GM21786 (cell line): ENCODE measurements at regions not wholly inside any gene's neighbourhood (a gene's known extent, or its start where the extent isn't known, plus 50 kb on each side); places are given as distances from the start of the nearest gene placed in this dataset.

ENCODE experiments used
- ATAC-seq: cut with Tn5 transposase; IDR thresholded peaks from one replicate; pipeline ENCODE4 v1.9.1; 2021; ENCODE audit not compliant: unreplicated experiment

DNA sequence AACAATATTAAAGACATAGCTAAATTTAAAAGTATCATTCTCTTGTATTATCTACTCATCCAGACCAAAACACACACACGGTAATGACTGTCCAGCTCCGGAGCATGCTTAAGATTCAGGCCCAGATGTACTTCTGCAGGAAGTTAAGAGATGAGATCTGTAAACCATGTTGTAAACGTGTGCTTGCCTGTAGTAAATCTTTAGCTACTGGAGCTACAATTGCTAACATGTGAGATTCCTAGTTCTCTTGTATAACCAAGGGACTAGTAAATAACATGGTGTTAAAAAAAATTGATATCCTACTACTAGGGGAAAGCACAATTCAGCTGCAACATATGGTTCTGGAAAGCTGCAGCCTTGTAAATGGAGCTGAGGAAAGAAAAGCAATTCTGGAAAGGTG, 651.7 kb upstream of the CCDC54 start:
- no peak for ATAC-seq

DNA sequence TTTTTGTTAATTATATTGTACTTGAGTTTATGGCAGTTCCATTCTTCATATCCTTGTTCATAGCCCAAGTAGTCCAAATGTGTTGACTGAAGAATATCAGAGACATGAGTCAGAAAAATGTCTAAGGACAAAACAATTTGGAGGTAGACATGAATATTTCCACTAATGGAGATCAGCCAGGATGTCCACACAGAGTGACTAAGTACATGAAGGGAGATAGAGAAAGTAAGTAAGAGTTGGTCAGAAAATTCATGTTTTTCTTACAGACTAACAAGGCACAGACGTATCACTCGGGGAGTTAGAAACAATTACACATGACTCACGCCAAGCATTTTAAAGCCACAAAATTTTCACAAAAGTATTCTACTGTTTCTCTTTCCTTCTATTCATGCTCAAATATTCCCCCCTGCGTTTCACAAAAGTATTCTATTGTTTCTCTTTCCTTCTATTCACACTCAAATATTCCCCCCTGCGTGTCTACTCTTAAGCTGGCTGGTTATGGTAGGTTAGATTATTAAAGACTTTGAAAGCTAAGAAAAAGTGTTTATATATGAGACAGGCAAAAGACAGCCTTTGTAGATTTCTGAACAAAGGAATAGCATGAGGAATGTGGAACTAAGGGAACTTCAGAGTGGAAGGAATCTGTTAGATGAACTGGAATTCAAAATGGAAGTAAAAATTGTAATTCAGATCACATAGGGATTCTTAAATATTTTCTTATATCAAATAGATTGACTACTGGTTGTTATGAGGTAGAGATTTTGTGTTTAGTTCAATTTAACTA, 648.7 kb upstream of the CCDC54 start:
- ATAC-seq, result no peak

DNA sequence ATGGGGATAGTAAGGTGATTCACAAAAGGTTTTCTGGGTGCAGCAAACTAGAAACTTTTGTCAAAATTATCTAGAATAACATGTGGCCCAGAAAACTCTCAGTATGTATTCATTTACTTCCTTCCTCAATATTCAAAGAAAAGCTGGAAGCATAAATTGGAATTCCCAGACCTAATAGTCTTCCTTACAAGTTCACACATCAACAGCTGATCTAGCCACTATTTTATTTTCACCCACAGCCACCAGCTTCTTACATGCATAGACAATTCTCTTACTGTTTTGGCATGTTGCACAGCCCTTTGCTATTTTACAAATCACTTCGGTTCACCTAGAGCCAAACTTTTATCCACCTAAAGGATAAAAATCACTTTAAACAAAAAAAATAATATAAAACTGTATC, 647.8 kb upstream of the CCDC54 start:
- no peak for ATAC-seq

DNA sequence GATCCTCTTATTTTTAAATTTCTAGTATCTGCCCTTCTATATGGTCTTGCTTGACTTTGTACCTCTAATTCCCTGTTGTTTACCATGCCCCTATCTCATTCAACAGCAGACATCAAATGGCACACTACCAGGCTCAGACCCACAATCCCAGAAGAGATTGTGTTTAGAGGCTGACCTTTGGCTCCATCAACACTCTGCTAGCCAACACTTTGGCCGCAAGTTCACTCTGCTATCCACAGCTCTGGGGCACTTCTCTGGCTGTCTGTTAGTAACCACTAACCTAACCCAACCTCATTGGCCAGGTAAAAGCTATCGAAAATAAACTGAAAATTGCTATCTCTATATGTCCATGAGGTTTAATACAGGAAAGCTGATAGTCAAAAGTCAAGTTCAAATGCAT, 646.0 kb upstream of the CCDC54 start:
- no peak for ATAC-seq

DNA sequence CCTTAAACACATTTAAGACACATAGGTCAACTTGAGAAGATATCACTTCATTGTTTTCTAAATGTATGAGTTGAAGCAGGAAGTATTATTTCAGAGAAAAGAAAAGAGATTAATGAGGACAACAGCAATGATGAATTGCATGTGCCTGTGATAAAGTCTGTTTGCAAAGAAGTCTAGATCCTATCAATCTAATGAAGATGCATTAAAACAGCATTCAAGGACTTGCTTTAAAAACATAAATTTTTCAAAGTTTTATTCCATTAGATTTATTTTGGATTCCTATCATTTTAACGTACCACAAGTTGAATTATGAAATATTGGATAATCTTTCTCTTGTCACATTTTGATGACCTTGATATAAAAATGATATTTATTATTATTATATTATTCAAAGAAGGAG, 642.5 kb upstream of the CCDC54 start:
- ATAC-seq, result no peak

DNA sequence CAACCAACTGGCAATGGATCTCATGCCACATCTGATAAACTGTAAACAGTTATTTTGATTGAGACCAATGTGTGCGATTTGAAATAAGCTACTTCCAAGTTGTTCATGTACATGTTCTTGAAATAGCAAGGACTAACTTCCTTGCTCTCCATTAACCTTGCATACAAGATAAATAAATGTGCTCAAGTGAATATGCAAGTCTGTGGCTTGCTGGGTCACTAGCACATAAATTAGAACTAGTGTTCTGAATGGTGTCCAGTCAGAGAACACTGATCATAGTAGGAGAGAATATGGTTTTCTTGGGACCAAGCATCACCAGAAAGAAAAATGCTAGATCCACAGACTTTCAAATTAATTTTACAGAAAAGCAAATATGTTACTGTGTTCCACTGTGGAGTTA, 640.0 kb upstream of the CCDC54 start:
- ATAC-seq, result no peak

DNA sequence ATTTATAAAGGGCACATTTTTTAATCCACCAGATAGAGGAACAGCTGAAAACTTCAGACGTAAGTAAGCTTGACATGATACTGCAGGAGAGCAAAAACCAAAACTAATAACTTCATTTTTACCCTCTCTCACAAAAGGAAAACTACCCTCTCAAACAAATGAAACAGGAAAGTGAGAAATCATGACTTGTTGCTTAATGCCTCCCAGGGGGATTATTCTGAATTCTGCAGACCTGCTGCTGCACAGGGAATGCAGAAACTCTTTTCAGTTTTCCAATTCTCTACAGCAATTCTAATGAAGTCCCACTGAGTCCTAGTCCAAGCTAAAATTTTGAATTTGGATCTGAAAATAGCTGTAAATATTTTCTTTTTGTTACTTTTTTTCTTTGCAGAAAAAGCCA, 637.1 kb upstream of the CCDC54 start:
- ATAC-seq, result no peak

DNA sequence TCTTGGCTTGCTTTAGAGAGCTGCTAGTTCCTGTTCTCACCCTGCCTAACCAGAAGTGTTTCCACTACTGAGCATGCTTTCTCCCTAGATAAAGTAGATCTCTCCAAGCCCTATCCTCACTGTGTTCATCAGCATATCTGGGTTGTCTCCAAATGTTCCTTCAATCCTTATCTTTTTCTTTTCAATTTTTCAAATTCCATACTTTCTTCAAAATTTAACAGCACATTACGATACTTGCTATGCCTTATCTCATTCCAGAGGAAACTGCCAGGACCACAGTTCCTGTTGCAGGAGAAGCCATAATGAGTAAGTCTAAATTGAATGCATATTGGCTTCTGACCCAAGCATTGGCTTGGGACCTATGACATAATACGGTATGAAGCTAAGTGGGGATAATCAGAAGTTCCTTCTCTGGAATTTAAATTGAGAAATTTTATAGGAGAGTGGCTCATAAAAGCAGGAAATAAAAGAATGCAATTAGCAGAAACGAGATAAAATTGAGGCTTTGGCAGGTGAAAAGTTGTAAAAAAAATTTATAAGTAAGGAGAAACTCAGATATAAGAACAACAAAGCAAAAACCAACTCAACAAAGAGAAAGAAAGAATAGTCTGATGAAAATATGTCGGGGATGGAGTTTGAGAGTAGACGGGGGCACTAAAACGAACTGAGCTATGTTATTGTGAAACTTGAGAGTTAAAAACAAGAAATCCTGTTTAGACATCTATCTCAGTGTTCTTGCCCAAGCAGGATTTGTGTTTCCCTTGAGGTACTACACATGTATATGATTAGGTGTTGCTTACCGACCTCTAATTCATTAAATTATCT, 631.7 kb upstream of the CCDC54 start:
- no peak for ATAC-seq

DNA sequence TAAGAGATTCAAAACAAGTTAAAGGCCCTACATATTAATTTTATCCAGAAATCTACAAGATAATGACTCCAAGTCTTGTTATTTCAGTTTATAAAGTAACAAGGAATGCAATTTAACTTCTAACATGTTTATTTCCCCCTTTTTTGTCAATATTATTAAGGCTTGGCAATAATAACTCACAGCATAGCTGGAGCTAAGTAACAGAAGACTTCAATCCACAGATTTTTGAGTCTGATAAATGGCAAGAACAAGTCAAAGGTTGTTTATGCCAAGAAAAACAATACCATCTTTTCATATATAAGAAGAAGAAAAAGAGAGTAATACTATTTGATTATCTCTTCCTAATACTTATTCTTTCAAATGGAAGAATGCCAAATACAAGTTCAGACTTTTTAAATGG, 631.0 kb upstream of the CCDC54 start:
- ATAC-seq, result no peak

DNA sequence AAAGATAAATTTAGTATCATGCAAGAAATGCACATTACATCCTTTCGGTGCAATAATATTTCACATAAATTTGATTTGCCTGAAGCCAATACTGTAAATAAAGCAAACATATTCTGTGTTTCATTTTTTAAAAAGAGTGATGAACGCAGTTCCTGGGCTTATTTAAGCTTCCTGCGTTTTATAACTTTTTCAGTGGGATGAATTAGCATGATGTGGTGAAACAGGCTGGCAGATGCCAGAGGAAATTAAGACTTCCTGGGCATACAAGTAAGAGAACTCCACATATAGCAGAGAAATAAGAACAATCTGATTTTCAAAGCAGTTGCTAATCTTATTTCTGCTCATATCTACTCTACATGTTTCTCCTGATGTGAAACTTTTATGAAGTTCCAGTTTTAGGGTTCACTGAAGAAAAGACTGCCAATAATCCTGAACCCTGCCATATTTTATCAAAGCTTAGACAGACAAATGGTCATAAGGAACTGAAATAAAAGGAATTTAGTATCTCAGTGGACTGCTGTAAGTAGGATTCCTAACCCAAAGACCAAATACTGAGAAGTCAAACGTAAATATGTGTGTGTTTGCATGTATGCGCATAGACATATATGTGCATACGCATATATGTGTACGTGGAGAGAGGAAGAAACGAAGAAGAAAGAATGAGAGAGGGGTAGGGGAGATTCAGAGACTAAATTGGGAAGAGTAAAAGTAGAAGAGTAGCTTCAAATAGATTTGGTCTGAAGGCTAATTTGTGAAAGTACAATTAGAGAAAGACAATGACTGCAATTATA, 628.6 kb upstream of the CCDC54 start:
- ATAC-seq, result no peak

DNA sequence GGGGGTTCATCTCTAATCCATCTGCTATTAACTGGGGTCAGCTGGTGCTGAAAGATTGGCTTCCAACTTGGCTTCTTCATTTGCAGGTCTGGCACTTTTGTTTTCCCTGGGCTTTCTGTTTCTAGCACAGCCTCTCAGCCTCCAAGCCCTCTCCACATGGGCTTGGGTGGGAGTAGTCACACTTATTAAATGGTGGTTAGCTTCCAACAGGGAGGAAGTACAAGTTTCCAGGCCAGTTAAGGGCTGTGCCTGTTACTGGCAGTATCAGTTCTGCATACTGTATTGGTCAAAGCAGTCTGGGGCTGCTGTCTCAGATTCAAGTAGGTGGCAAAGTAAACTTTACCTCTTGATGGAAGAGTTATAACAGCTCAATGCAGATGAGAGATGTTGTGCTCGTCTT, 627.1 kb upstream of the CCDC54 start:
- ATAC-seq, result no peak

DNA sequence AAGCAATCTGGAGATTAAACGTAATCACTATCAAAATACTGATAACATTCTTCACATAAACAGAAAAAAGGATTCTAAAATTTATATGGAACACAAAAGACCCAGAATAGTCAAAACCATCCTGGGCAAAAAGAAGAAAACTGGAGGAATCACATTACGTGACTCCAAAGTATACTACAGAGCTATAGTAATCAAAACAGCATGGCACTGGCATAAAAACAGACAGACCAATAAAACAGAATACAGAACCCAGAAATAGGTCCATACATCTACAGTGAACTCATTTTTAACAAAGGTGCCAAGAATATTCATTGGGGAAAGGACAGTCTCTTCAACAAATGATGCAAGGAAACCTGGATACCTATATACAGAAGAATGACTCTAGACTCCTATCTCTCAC, 621.9 kb upstream of the CCDC54 start:
- ATAC-seq, result no peak

DNA sequence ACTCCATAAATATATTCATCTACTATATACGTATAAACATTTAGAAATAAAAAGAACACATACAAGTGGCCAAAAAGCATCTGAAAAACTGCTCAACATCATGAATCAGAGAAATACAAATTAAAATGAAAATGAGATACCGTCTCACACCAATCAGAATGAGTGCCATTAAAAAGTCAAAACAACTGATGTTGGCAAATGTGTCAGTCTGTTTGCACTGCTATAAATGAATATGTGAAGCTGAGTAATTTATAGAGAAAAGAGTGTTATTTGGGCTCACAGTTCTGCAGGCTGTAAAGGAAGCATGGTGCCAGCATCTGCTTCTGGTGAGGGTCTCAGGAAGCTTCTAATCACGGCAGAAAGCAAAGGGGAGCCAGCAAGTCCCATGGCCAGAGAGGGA, 620.3 kb upstream of the CCDC54 start:
- ATAC-seq, result no peak

DNA sequence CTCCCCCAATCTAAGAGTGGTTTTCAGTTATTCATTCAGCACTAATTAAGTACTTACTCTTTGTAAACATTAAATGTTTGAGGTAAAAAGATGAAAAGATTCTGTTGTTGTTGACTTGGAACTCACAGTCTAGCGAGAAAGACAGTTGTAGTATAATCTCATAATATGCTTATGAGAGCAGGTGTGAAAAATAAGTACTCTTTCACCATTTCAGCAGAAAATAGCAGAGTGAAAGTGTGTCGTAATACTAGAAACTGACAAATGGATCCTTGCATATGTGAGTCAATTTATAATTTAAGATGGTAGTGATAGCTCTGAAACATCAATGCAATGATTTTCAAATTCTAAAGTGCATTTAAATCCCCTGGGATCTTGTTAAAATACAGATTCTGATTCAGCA, 618.8 kb upstream of the CCDC54 start:
- no peak for ATAC-seq

DNA sequence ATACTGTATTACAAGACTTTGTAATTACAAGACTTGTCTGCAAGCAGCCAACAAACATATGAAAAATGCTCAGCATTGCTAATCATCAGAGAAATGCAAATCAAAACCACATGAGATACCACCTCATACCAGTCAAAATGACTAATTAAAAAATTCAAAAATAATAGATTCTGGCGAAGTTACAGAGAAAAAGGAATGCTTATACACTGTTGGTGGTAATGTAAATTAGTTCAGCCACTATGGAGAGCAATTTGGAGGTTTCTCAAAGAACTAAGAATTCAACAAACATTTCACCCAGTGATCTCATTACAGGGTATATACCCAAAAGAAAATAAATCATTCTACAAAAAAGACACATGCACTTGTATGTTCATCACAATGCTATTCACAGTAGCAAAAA, 617.5 kb upstream of the CCDC54 start:
- ATAC-seq, result no peak

DNA sequence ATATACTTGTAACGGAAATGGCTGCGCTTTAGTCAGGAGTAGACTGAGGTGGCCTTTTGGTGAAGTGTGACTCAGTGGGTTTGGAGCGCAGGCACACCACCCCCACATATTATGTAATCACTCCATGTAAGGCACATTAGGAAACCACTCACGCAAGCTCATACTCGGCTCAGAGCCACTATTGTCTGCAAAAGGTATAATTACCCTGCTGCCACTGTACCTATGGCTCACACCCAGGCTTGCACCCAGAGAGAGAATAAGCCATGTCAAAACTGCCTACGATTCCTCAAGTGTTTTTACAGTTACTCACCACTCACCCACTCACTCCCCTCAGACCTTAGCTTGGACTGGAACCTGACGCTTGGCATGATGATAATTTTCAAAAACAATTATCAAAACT, 611.9 kb upstream of the CCDC54 start:
- no peak for ATAC-seq

DNA sequence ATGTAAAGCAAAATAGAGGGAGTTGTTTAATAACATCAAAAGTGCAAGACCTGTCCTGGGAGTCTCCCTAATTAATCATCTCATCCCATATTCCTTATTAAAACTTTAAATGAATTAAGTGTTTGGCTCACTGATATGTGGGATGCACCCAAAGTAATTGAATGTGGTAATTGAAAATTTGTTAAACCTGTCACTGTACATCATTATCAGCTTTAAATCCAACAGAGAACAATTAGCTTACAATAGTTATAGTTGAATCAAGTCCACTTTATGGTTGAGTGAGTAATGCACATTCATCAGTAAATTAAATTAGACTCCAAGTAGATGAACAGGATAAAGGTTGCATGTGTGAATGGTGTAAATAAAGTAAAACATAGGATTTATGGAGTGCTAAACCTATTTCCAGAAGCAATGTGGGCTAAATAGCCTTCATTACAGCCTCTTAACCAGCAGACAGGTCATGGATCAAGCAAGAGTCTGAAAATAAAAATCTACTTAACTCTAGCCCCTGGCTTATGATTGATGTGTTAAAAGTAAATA, 608.2 kb upstream of the CCDC54 start:
- ATAC-seq, result no peak

DNA sequence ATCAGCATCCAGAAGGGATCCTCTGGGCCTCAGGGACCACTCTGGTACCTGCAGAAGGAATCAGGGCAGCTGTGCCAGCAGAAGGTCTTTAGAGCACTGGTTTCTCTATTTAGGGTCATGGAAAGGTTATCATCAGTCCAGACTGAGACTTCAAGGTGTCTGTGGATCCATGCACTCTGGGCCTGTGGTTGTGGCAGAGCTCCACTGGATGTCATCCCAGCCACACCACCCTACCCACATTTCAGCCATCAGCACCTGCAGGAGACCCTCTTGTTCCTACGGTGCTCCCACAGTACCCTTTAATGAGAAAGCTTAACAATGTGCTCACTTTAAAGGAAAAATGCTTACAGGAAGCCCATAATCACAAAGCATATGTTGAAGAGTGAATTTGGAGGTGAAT, 603.4 kb upstream of the CCDC54 start:
- ATAC-seq, result no peak

DNA sequence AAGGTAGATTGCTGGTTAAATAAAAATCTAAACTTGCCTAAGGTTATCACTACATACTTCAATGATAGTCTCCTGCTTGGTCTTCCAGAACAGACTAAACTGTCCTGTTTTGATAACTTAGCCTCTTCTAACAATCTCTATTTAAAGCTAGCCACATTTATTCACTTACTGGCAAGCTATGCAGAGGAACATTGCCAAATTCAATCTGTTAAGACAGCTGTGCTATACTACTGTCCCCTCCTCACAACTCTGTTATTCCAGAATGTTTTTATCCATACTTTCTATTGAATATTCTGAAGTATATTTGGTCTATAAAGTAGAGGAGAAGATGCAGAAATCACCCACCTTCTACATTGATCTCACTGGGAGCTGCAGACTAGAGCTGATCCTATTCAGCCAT, 594.0 kb upstream of the CCDC54 start:
- no peak for ATAC-seq

DNA sequence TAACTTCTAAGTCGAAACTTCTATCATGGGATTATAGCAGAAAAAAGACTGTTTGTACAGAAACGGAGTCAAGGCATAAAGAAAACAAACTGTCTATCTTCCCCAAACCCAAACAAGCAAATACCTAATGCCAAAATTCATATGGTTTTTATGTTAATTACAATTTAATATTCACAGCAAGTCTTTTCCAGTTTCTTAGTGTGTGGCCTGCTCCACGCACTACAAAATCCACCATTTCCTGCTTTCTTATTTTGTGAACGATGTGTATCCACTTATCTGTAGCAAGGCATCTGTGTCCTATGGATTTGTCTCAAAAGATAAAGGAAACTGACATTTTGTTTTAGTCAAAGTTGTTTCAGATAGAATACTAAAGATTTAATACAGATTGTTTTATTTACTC, 588.0 kb upstream of the CCDC54 start:
- ATAC-seq, result no peak

DNA sequence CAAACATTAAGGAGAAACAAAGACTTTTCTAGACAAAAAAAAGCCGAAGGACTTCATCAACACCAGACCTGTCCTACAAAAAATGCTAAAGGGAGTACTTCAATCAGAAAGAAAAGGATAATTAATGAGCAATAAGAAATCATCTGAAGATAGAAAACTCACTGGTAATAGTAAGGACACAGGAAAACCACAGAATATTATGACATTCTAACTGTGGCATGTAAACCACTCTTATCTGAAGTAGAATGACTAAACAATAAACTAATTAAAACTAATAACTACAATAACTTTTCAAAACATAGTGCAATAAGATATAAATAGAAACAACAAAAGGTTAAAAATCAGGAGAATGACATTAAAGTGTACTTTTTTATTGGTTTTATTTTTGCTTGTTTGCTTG, 584.5 kb upstream of the CCDC54 start:
- no peak for ATAC-seq

DNA sequence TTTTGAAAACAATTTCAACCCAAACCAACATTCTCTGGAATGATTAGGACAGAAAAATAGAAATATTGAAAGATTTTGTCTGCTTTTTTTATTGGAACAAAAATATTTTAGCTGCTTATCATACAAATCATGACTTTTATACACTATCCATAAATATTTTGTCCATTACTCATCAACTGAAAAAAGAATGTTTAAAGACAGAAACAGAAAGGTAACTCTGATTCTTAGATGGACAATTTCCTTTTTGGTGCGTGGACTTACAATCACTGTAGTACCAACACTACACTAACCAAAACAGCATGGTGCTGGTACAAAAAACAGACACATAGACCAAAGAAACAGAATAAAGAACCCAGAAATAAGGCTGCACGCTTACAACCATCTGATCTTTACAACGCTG, 582.8 kb upstream of the CCDC54 start:
- ATAC-seq, result no peak
